GM23338 (cell line): ENCODE measurements at regions not wholly inside any gene's neighbourhood (a gene's known extent, or its start where the extent isn't known, plus 50 kb on each side); places are given as distances from the start of the nearest gene placed in this dataset.

Experiments
- CREB1 ChIP-seq: fragments of 250-450 bp; sonication (Bioruptor Pico); IDR thresholded peaks from 2 replicates; pipeline ENCODE4 v1.5.0; 2020; ENCODE audit warnings: low read depth, mild to moderate bottlenecking, moderate library complexity
- EZH2 ChIP-seq: fragments of 200-600 bp; sonication (generic); IDR thresholded peaks from one replicate; pipeline ENCODE4 v1.8.0; 2017; ENCODE audit warnings: antibody characterized with exemption, mild to moderate bottlenecking, low read depth; ENCODE audit not compliant: unreplicated experiment
- EZH2phosphoT487 ChIP-seq: fragments of 200-600 bp; sonication (generic); IDR thresholded peaks from one replicate; pipeline ENCODE4 v1.8.1; 2018; ENCODE audit warnings: antibody characterized with exemption; ENCODE audit not compliant: unreplicated experiment
- JUNB ChIP-seq: IDR thresholded peaks from one replicate; pipeline ENCODE4 v1.6.1; 2016; ENCODE audit warnings: antibody characterized with exemption; ENCODE audit not compliant: unreplicated experiment
- POLR2AphosphoS5 ChIP-seq: IDR thresholded peaks from 2 replicates; pipeline ENCODE4 v1.6.1; 2016; ENCODE audit warnings: antibody characterized with exemption, low read depth
- STAT1 ChIP-seq: IDR thresholded peaks from one replicate; pipeline ENCODE4 v1.6.1; 2016; ENCODE audit warnings: antibody characterized with exemption; ENCODE audit not compliant: unreplicated experiment
- ZNF114 ChIP-seq: fragments of 250-450 bp; sonication (Bioruptor Pico); IDR thresholded peaks from 2 replicates; pipeline ENCODE4 v1.5.0; 2020; ENCODE audit warnings: mild to moderate bottlenecking, moderate library complexity
- ZNF331 ChIP-seq: fragments of 250-450 bp; sonication (Bioruptor Pico); IDR thresholded peaks from 2 replicates; pipeline ENCODE4 v1.5.0; 2020; ENCODE audit warnings: low read depth, mild to moderate bottlenecking, moderate library complexity
- ZNF462 ChIP-seq: fragments of 250-450 bp; sonication (Bioruptor Pico); IDR thresholded peaks from 2 replicates; pipeline ENCODE4 v1.5.0; 2020; ENCODE audit warnings: mild to moderate bottlenecking, moderate library complexity
- TF ChIP-seq, protein P1 (sequence below): IDR thresholded peaks from one replicate; pipeline ENCODE4 v1.6.1; 2018; ENCODE audit warnings: antibody characterized with exemption; ENCODE audit not compliant: unreplicated experiment

- no peak for TF ChIP-seq ZNF462
- no peak for TF ChIP-seq ZNF331 (CRISPR knock-in tag)
- no peak for TF ChIP-seq STAT1
- TF ChIP-seq EZH2: no peak
- TF ChIP-seq POLR2AphosphoS5: no peak
- no peak for TF ChIP-seq ZNF114 (CRISPR knock-in tag)
- TF ChIP-seq EZH2phosphoT487: no peak
- TF ChIP-seq JUNB: no peak
- no peak for TF ChIP-seq CREB1 (CRISPR knock-in tag)
- TF ChIP-seq, protein P1, sequence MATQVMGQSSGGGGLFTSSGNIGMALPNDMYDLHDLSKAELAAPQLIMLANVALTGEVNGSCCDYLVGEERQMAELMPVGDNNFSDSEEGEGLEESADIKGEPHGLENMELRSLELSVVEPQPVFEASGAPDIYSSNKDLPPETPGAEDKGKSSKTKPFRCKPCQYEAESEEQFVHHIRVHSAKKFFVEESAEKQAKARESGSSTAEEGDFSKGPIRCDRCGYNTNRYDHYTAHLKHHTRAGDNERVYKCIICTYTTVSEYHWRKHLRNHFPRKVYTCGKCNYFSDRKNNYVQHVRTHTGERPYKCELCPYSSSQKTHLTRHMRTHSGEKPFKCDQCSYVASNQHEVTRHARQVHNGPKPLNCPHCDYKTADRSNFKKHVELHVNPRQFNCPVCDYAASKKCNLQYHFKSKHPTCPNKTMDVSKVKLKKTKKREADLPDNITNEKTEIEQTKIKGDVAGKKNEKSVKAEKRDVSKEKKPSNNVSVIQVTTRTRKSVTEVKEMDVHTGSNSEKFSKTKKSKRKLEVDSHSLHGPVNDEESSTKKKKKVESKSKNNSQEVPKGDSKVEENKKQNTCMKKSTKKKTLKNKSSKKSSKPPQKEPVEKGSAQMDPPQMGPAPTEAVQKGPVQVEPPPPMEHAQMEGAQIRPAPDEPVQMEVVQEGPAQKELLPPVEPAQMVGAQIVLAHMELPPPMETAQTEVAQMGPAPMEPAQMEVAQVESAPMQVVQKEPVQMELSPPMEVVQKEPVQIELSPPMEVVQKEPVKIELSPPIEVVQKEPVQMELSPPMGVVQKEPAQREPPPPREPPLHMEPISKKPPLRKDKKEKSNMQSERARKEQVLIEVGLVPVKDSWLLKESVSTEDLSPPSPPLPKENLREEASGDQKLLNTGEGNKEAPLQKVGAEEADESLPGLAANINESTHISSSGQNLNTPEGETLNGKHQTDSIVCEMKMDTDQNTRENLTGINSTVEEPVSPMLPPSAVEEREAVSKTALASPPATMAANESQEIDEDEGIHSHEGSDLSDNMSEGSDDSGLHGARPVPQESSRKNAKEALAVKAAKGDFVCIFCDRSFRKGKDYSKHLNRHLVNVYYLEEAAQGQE: no peak
Observed at GRCh38 chrX:110558406-110558805, 199.8 kb downstream of the RTL9 start (continued).
